SU-DHL-6 (cell line): ENCODE measurements at regions not wholly inside any gene's neighbourhood (a gene's known extent, or its start where the extent isn't known, plus 50 kb on each side); places are given as distances from the start of the nearest gene placed in this dataset.

Source experiments
- CTCF ChIP-seq: fragments of 200-600 bp; sonication (generic); IDR thresholded peaks from one replicate; pipeline ENCODE4 v1.5.1; 2017; ENCODE audit warnings: antibody characterized with exemption, mild to moderate bottlenecking, low read length, moderate library complexity; ENCODE audit not compliant: insufficient read depth, poor library complexity, severe bottlenecking
- EZH2phosphoT487 ChIP-seq: fragments of 200-600 bp; sonication (generic), shearing (Covaris generic); conservative IDR thresholded peaks from 2 replicates; pipeline ENCODE4 v1.6.1; 2018; ENCODE audit warnings: mild to moderate bottlenecking, antibody characterized with exemption, low read length, moderate library complexity, mixed read lengths

GRCh38 chr4:29459926-29460325 lies 1260.2 kb upstream of the PCDH7 start:
- no peak for TF ChIP-seq CTCF
- no peak for TF ChIP-seq EZH2phosphoT487
